ENCODE measurements at regions not wholly inside any gene's neighbourhood (a gene's known extent, or its start where the extent isn't known, plus 50 kb on each side); places are given as distances from the start of the nearest gene placed in this dataset.

DNA sequence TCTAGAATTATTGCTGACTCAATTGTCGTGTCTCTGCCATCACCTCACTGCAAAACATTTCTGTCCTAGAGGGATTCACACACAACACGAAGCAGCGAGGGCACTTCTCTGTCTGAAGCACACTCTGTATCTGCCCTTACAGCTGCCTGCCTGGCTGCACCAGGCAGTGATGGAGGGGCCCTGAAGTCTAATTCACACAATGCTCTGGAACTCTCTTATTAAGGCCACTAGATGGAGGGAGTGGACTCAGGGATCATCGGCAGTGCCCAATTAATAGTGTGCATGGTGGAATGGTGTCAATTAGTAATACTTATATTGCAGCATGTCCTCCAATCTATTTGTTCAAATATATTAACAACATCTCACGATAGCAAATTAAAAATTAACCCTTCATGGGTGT lies 157.5 kb upstream of the MAP1B start:
- intact Hi-C loops (cut with DNase I) = no loop called here
- H3K27me3 ChIP-seq = no peaks in the 10 kb centered on the region
- peaks cover 0 to 6% (median under 1%) of the 10 kb centered on the region in 4 donors for H3K9me3 ChIP-seq
- no peak overlapping the region for H3K4me3 ChIP-seq
- 83 to 90% methylated on average over 5 of the region's 5 CpGs for WGBS, 2 donors
- H3K36me3 ChIP-seq = no peaks in the 10 kb centered on the region
- TF ChIP-seq, protein P1, sequence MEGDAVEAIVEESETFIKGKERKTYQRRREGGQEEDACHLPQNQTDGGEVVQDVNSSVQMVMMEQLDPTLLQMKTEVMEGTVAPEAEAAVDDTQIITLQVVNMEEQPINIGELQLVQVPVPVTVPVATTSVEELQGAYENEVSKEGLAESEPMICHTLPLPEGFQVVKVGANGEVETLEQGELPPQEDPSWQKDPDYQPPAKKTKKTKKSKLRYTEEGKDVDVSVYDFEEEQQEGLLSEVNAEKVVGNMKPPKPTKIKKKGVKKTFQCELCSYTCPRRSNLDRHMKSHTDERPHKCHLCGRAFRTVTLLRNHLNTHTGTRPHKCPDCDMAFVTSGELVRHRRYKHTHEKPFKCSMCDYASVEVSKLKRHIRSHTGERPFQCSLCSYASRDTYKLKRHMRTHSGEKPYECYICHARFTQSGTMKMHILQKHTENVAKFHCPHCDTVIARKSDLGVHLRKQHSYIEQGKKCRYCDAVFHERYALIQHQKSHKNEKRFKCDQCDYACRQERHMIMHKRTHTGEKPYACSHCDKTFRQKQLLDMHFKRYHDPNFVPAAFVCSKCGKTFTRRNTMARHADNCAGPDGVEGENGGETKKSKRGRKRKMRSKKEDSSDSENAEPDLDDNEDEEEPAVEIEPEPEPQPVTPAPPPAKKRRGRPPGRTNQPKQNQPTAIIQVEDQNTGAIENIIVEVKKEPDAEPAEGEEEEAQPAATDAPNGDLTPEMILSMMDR (IDR thresholded peaks at IDR 0.05) = no peak
- TF ChIP-seq POLR2AphosphoS5 (IDR thresholded peaks at IDR 0.05) = no peak
- no peak for TF ChIP-seq POLR2A (IDR thresholded peaks at IDR 0.05)
- TF ChIP-seq EP300 (IDR thresholded peaks at IDR 0.05) = no peak
- no peak overlapping the region for H3K27ac ChIP-seq
- H3K4me1 ChIP-seq = no peaks in the 10 kb centered on the region
- no peak for DNase-seq

DNA sequence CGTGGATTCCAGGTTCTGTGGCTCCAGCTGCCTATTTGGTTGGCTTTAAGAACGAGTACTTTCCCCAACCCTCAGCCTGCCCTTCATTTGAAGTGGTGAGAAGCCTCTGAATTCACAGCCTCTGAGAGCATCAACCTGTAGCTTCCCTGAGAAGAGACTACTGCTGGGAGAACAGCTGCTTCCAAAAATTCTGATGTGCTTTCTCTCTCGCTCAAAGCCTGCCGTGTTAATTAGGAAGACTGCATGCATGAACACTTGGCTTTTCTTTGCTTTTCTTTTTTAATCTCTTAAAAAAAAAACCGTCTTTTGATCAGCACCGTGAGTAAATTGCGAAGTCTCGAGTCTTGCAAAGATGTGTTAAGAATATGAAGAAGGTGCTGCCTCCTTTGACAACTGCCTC lies 153.4 kb upstream of the MAP1B start:
- Histone ChIP-seq H3K4me1 (peaks cover 0 to 29% (median 18%) of the 10 kb centered on the region in 4 donors), H3K9me3 (peaks cover 0 to 3% (median under 1%) of the 10 kb centered on the region in 4 donors), H3K36me3 (no peaks in the 10 kb centered on the region), H3K27ac (no peak overlapping the region), H3K4me3 (no peak overlapping the region), H3K27me3 (no peaks in the 10 kb centered on the region)
- no peak for DNase-seq
- intact Hi-C loops (cut with DNase I) = no loop called here
- 87 to 91% methylated on average over 8 of the region's 8 CpGs for WGBS, 2 donors
- TF ChIP-seq, protein P1 (IDR thresholded peaks at IDR 0.05) = no peak
- TF ChIP-seq POLR2AphosphoS5 (IDR thresholded peaks at IDR 0.05) (no peak), EP300 (IDR thresholded peaks at IDR 0.05) (no peak), POLR2A (IDR thresholded peaks at IDR 0.05) (no peak)

DNA sequence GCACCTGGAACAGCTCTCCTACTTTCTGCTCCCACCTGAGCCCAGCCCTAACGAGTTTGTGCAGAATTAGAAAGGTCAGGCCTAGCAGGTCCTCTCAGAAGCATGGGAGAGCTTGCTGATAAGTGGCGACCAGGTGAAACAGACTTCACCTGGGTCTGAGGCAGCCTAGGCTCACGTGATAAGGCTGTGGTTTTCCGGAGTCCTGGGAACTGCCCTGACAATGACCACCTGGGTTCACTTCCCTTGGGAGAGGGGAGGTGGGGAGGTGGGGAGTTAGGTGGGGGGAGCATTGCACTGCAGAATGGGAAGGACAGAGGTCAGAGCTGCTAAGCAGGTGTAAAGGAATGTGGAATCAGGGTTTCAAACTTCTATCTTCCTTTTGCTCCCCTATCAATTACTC lies 152.9 kb upstream of the MAP1B start:
- TF ChIP-seq EP300 (IDR thresholded peaks at IDR 0.05) (no peak), POLR2AphosphoS5 (IDR thresholded peaks at IDR 0.05) (no peak), POLR2A (IDR thresholded peaks at IDR 0.05) (no peak)
- TF ChIP-seq, protein P1 (IDR thresholded peaks at IDR 0.05) = no peak
- Histone ChIP-seq H3K4me1 (peaks cover 0 to 29% (median 18%) of the 10 kb centered on the region in 4 donors), H3K27ac (no peak overlapping the region), H3K9me3 (no peaks in the 10 kb centered on the region), H3K27me3 (no peaks in the 10 kb centered on the region), H3K4me3 (no peak overlapping the region), H3K36me3 (no peaks in the 10 kb centered on the region)
- intact Hi-C loops (cut with DNase I) = no loop called here
- no peak for DNase-seq
- WGBS, 2 donors = 54 to 69% methylated on average over 4 of the region's 4 CpGs

GRCh38 chr5:71955723-71956122 lies 151.6 kb upstream of the MAP1B start:
- intact Hi-C loops (cut with DNase I) = no loop called here
- H3K4me1 ChIP-seq = peaks cover 0 to 29% (median 18%) of the 10 kb centered on the region in 4 donors
- H3K9me3 ChIP-seq = no peaks in the 10 kb centered on the region
- H3K27me3 ChIP-seq = no peaks in the 10 kb centered on the region
- H3K27ac ChIP-seq = no peak overlapping the region
- no peaks in the 10 kb centered on the region for H3K36me3 ChIP-seq
- peak in 2 of 4 donors; percentile 32 to 46 for TF ChIP-seq POLR2AphosphoS5 (IDR thresholded peaks at IDR 0.05)
- no peak for TF ChIP-seq EP300 (IDR thresholded peaks at IDR 0.05)
- TF ChIP-seq, protein P1 (IDR thresholded peaks at IDR 0.05) = no peak
- no peak for TF ChIP-seq POLR2A (IDR thresholded peaks at IDR 0.05)
- WGBS, 2 donors = 62 to 83% methylated on average over 9 of the region's 9 CpGs
- DNase-seq = no peak
- no peak overlapping the region for H3K4me3 ChIP-seq

- H3K4me3 ChIP-seq = no peak overlapping the region
- no peak for DNase-seq
- intact Hi-C loops (cut with DNase I) = no loop called here
- H3K36me3 ChIP-seq = no peaks in the 10 kb centered on the region
- peak overlapping the region in 1 of 4 donors; percentile 32 for H3K27ac ChIP-seq
- peaks cover 0 to 29% (median 18%) of the 10 kb centered on the region in 4 donors for H3K4me1 ChIP-seq
- 63 to 69% methylated on average over 5 of the region's 5 CpGs for WGBS, 2 donors
- no peak for TF ChIP-seq POLR2AphosphoS5 (IDR thresholded peaks at IDR 0.05)
- no peak for TF ChIP-seq EP300 (IDR thresholded peaks at IDR 0.05)
- TF ChIP-seq, protein P1 (IDR thresholded peaks at IDR 0.05) = no peak
- no peak for TF ChIP-seq POLR2A (IDR thresholded peaks at IDR 0.05)
- no peaks in the 10 kb centered on the region for H3K9me3 ChIP-seq
- H3K27me3 ChIP-seq = no peaks in the 10 kb centered on the region
These were observed 149.9 kb upstream of the MAP1B start for GRCh38 chr5:71957292-71957898.
